Ammon's horn (tissue), 1 donor: ENCODE measurements at regions not wholly inside any gene's neighbourhood (a gene's known extent, or its start where the extent isn't known, plus 50 kb on each side); places are given as distances from the start of the nearest gene placed in this dataset.
"Not testable (repeated sequence)": the region's sequence is repeated elsewhere in the genome, so short reads cannot be mapped to it uniquely, and the experiment has no call there.

Experiments
- DNase-seq: peaks from one replicate; pipeline ENCODE4 v3.0.0-alpha.2; 2016; ENCODE audit warnings: low spot score

- no peak for DNase-seq
Observed at GRCh38 chr9:78714576-78714975, 417.7 kb downstream of the PSAT1 start.

- DNase-seq, result not testable (repeated sequence)
Observed at GRCh38 chr9:78719029-78719428, 422.1 kb downstream of the PSAT1 start.

DNA sequence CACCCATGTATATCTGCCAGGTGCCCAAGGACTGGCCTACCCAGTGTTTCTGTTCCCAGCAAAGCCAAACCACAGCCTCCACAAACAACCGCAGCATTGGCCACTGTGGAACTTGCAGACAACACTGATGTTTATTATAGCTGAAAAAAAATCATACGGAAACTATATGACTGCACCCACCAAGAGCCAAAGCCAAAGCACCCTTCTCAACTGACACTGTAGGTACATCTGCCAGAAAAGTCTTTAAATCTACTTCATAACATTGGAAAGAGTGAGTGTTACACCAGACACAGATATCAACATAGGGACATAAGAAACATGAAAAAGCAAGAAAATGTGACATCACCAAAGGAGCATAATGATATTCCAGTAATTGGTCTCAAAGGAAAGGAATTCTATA lies 428.0 kb downstream of the PSAT1 start:
- no peak for DNase-seq

DNA sequence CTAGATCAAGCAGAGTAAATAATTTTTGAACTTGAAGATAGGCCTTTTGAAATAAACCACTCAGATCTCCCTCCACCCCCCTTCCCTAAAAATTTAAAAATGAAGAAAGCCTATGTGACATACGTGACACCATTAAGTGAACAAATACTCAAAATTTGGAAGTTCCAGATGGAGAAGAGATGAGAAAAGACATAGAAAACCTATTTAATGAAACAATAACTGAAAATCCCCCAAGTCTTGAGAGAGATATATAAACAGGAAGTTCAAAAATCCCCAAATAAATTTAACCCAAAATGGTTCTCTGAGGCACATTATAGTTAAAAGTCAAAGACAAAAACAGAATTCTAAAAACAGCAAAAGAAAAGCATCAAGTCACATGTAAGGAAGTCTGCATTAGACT lies 428.6 kb downstream of the PSAT1 start:
- no peak for DNase-seq

DNA sequence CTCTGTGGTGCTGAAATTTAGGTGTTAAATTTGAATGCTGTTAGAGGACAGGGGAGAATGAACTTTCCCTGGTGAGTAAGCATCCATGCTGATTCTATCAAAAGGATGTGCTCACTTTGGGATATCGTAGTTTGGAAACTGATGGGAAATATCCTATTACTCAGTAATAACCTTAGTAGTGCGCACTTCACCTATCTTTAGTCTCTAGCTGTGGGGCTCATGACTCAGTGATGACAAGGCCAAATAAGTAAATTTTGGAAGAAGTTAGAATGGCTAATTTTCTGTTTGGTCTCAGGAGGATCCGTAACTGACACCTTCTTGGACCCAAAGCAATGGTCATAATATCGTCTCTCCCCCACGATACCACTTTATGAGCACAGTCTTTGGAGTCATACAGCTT lies 448.4 kb downstream of the PSAT1 start:
- no peak for DNase-seq

DNA sequence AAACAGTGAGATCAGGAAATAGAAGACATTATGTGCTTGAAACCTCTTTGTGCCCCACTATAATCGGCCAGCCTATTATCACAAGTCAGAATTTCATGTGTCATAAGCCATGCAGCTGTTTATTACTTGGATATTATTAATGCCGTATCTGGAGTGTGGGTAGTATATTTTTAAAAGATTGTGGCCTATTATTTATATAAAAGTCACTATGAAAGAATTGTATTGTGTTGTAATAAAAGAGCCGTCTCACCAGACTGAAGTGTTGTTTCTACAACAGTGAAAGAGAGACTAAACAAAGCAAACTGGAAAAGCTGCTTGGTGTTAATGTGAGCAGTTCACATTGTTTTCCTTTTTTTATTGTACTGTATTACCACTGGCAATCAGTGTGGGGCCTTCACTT lies 449.1 kb downstream of the PSAT1 start:
- DNase-seq, result no peak

DNA sequence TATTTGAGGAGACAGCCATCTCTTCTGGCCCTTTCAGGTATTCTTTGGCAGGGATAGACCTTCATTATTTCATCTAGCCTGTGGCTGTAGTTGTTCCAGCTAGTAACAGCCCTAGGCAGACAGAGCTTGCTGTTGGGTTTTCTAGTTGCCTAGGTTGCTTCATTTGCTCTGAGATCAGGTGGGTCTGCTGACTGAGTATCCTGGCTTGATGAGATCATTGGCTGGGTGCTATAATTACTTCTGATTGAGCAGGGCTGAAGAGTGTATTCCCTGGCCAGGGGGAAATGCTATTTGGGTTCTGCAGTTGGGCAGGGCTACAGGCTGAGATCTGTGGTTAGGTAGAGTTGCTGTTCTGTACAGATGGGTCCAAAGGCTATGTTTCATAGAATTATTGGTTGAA lies 456.1 kb downstream of the PSAT1 start:
- DNase-seq, result no peak

DNA sequence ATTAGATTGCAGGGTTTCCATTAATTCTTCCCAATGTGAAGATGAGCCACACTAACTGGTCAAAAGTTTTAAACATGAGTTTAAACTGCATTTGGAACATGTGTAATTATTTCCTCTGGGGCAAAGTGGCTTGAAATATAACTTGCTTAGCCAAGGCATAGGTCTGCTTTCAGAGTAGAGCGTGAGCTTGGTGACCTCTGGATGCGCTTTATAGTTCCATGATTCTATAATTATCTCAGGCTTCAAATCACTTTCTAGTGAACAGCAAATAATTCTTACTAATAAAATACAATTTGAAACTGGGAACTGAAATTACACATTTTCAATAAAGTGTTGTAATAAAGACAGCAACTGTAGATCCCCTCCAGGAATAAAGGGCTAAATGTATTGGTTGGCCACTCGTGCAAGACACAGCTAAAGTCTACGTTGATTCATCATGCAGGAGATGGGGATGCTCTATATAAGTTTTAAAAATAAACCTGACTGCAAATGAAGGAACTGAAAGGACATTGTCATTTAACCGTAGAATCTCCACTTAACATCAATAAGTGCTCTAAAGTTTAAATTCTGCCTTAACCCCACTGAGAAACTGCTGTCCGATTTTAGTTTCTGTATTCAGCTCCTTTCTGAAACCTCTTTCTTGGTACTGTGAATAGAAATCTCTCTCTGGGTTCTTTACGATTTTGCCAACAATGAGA lies 460.0 kb downstream of the PSAT1 start:
- DNase-seq, result no peak

GRCh38 chr9:78763424-78763823 lies 466.5 kb downstream of the PSAT1 start:
- no peak for DNase-seq

DNA sequence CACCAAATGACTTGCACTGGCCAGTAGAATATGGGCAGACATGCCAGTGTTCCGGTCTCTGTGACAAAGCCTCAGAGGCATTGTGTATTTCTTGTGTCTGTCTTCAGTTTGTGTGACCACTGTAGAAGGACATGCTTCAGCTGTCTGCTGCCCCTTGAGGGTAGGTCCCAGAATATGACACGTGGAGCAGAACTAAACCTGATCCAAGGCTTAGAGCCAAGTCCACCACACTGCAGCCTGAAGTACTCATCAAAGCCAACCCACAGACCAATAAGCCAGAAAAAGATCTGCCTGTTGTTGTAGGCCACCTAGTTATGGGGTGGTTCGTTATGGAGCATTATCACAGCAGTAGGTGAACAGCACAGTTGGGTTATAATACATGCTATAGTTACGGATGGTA lies 468.9 kb downstream of the PSAT1 start:
- no peak for DNase-seq

- no peak for DNase-seq
Observed at GRCh38 chr9:78767490-78767889, 470.6 kb downstream of the PSAT1 start.

GRCh38 chr9:78769690-78770089 lies 472.8 kb downstream of the PSAT1 start:
- DNase-seq, result no peak

DNA sequence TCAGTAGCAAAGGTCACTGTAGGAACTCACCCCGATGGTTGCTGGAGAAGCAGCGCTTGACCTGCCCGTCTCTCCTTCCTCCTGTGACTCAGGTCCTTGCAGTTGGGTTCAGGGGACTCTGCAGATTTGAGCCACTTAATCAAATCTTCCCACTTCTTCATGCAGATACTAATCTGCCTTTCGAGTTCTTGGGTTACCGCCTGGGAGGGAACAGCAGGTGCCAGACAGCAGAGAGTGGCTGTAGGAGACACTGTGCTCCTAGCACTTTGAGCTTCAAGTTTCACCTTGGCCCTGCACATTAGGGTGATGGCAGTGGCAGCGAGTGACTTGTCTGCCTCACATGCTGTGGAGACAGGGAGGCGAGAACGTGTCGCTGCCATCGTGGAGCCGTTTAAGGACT lies 478.3 kb downstream of the PSAT1 start:
- no peak for DNase-seq

DNA sequence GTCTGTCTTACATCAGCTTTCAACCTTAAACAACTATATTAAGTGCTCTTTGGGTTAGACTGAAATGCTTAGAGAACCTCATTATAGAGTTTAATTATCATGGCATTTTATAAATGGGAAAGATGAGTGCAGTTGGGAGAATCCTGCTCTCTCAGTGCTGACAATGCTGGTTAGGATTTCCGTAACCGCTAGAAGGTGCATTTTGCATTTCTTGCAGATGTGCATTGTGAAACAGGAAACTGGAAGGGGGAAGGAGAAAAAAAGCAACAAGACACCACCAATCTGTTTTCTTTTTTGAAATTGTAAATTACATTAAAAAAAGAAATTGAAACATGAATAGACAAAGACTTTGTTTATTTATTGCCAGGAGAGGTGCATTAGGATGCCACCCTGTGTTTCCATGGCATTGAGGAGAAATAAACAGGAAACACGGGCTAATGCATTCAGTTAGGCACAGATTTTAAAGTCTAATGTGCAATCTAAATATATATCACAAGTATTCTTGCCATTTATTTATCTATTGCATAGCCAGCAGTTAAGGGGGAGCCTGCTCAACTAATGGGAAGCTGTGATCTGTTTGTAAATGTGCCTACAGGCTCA lies 478.9 kb downstream of the PSAT1 start:
- DNase-seq, result no peak

GRCh38 chr9:78777747-78778146 lies 480.8 kb downstream of the PSAT1 start:
- no peak for DNase-seq

GRCh38 chr9:78778318-78778717 lies 481.4 kb downstream of the PSAT1 start:
- DNase-seq, result no peak

DNA sequence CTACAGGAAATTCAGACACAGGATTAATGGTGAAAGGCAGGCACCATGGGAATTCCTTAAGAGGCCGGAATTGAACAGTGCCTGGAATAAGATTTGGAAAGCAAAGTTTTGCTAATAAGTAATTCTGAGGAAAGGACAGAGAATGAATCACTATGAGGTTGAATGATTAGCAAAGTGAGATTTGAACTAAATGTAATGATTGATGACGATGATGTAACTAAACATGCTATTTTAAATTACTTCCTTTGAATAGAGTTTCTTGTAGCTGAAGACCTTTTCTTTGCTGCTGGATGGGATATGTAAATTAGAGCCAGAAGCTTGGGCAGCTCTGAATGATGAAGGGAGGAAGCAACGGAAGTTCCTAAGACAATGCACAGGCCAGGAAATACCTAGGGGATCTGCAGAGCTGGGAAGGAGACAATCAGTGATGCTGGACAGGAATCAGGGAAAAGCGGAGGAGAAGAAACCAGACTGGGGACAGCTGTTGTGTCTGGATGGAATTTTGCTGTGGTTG lies 482.0 kb downstream of the PSAT1 start:
- no peak for DNase-seq

DNA sequence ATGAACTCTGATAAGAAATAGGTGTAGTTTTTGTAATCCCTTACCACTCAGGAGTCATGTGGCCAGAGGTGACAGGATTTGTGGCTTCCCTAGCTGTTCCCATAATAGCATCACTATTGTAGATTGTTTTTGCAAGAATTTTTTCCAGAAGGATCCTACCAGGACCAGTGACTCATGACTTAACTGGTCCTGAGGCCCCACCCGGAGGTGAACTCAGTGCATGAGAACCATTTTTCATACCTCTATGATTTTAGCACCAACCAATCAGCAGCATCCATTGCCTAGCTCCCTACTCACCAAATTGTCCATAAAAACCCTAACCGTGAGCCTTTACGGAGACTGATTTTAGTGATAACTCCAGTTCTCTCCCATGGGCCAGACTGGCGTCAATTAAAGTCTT lies 484.8 kb downstream of the PSAT1 start:
- DNase-seq, result no peak

DNA sequence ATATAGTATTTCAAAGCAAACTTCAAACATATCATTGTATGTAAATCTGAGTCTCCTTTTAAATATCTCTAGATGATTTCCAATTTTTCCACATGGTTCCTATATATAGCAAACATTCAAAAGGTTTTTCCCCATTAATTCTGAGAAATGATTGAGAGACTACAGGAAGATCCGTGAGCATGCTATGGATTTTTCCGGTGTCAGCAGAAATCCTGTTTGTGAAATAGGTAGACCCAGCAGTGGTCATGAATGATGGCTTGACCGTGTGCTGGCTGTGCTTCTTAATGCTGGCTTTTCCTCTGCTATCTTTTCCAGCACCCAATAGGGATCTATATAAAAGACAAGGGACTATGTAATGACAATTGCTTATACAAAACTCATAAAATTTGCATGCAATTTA lies 485.3 kb downstream of the PSAT1 start:
- no peak for DNase-seq

DNA sequence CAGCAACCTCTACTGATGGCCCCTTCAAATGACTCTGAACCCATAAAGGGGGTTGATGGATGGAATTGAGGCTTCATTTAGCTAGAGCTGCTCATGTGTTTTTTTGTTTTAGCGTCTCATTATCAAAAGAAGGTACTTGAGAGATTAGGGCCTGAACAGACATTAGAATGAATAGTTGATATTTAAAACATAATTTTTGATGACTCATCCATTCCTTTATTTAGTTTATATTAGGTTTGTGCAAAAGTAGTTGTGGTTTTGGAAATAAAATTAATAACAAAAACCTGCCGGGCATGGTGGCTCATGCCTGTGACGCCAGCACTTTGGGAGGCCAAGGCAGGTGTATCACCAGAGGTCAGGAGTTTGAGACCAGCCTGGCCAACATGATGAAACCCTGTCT lies 485.9 kb downstream of the PSAT1 start:
- DNase-seq, result no peak

GRCh38 chr9:78783743-78784142 lies 486.8 kb downstream of the PSAT1 start:
- no peak for DNase-seq

GRCh38 chr9:78786794-78787193 lies 489.9 kb downstream of the PSAT1 start:
- DNase-seq, result no peak

GRCh38 chr9:78788101-78788500 lies 491.2 kb downstream of the PSAT1 start:
- DNase-seq, result no peak

GRCh38 chr9:78791779-78792178 lies 494.9 kb downstream of the PSAT1 start:
- no peak for DNase-seq
